Activated naive CD4-positive, alpha-beta T cell treated with anti-CD3 and anti-CD28 coated beads, Interleukin-2, amount 50 U/mL, for 72 hours (primary cell): ENCODE measurements at regions not wholly inside any gene's neighbourhood (a gene's known extent, or its start where the extent isn't known, plus 50 kb on each side); places are given as distances from the start of the nearest gene placed in this dataset.

Source experiments
- ATAC-seq, 2 donors: fragments of 150-1000 bp; cut with Tn5 transposase; 2 replicates each; pipeline ENCODE4 v1.10.0; 2021; ENCODE audit warnings: mild to moderate bottlenecking in 2 of 2, moderate library complexity in 2 of 2
- DNase-seq, 2 donors: peaks; one replicate each; pipeline ENCODE4 v3.0.0; 2021 to 2022; ENCODE audit warnings: low spot score in 2 of 2
- H3K27ac Mint-ChIP-seq, 2 donors: one replicate each; pipeline ENCODE4 v1.8.0; 2022; ENCODE audit warnings: mild to moderate bottlenecking in 2 of 2, mixed read lengths in 2 of 2
- H3K36me3 Mint-ChIP-seq, 2 donors: one replicate each; pipeline ENCODE4 v1.8.0; 2022; ENCODE audit warnings: mixed read lengths in 2 of 2
- H3K9me3 Mint-ChIP-seq, 2 donors: one replicate each; pipeline ENCODE4 v1.8.0; 2022; ENCODE audit warnings: mixed read lengths in 2 of 2

DNA sequence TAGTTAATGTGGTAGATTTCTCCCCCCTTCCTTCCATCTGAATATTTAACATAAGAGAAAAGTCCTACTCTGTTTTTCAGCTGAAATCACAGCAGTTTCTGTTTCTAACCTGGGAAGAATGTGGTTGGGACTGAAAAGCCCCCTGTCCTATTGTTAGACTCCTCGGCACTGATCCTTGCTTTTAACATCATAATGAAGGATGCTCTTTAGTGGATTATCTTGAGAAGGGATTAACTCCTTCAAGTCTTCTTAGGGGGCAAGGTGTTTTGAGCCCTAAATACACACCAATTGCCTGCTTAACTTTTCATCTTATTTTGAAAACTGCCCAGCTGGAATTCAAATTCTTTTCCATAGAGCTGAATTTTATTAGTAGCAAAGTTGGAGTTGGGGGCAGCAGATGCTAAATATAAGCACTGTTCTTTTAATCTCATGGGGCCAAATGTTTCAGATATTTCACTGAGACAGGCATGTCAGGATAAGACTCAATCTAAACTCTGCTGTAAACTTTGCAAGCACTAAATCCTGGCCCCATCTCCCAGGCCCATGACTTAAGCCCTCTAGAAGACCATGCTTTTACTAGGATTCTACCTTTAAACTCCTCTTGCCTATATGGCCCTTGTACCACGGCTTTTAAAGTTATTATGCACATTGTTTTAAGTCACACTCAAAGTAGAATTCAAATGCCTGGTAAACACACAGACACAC, 243.2 kb upstream of the NR2F2 start:
- no peaks in the 10 kb centered on the region for H3K36me3 Mint-ChIP-seq
- no peak overlapping the region for H3K27ac Mint-ChIP-seq
- no peaks in the 10 kb centered on the region for H3K9me3 Mint-ChIP-seq
- DNase-seq (no peak), ATAC-seq (no peak)

DNA sequence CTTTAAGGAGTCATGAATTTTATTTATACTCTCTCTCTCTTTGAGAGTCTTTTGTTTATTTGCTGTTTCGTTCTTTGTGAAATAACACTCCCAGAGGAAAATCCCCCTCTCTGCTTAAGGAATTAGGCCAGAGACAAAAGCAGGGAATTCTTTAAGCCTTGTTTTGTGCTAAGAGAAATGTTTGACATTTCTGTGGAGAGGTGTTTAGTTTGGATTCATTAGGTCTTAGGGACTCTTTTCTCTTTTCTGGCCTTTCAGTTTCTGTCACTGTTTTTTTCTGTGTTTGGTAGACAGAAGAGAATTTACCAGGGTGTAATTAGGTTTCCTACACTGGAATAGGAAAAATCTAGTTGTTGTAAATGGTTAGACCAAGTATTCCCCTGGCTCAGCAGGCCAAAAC, 241.8 kb upstream of the NR2F2 start:
- no peaks in the 10 kb centered on the region for H3K36me3 Mint-ChIP-seq
- H3K9me3 Mint-ChIP-seq: no peaks in the 10 kb centered on the region
- no peak for DNase-seq
- H3K27ac Mint-ChIP-seq: no peak overlapping the region
- no peak for ATAC-seq

DNA sequence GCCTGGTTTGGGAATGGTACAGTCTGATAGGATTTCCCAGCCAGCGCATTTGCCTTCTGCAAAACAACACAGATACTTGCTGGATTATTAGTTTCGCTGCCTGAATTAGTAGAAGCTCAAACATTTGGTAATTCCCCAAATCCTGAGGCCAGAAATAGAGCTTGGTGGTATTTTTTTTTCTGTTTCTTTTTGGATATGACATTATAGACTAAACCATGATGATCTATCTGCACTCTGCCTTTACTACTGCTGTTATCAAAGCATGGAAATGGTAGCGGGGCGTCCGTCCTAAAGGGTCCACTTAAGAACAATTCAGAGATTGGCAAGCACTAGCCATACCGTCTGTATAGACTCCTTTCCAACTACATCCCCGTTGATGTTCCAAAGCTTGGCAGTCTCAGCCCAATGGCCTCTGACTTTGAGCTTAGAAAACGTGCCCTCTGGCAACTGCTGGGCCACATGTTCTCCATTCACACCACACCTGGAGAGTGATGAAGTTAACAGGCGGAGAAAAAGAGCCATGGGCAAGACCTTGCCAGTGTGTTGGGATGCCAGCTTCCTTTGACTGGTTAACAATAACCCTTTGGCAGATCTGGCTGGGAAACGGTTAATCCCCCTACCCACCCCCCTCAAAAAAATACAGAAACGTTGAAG, 241.0 kb upstream of the NR2F2 start:
- DNase-seq (no peak), ATAC-seq (no peak)
- Mint-ChIP-seq H3K36me3 (no peaks in the 10 kb centered on the region), H3K9me3 (no peaks in the 10 kb centered on the region), H3K27ac (no peak overlapping the region)

GRCh38 chr15:96092186-96092585, 238.3 kb upstream of the NR2F2 start:
- H3K27ac Mint-ChIP-seq: no peak overlapping the region
- ATAC-seq (no peak), DNase-seq (no peak)
- peaks cover 0 to 5% of the 10 kb centered on the region in 2 donors for H3K9me3 Mint-ChIP-seq
- H3K36me3 Mint-ChIP-seq: no peaks in the 10 kb centered on the region

- no peak for ATAC-seq
- H3K27ac Mint-ChIP-seq: no peak overlapping the region
- no peaks in the 10 kb centered on the region for H3K36me3 Mint-ChIP-seq
- peaks cover 0 to 5% of the 10 kb centered on the region in 2 donors for H3K9me3 Mint-ChIP-seq
- DNase-seq: no peak
Observed at GRCh38 chr15:96093063-96093462, 237.4 kb upstream of the NR2F2 start.

DNA sequence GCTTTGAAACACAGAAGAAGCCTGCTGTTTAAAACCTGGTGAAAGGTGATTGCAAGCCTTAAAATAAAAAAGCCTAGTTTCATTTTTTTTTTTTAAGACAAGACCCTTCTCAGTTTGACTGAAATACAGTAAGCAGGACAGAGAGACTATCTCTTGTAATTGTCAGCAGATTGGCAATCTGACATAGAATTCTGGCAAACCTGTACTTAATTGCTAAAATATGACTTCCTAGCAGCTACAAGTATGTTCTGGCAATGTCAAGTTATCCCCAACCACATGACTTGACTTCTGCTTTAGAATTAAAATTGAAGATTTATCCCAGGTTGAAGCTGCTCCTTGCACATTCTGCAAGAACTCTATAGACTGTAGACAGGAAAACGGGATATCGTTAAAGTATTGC, 232.8 kb upstream of the NR2F2 start:
- no peak for DNase-seq
- H3K9me3 Mint-ChIP-seq: peaks cover 0 to 5% of the 10 kb centered on the region in 2 donors
- H3K27ac Mint-ChIP-seq: no peak overlapping the region
- no peaks in the 10 kb centered on the region for H3K36me3 Mint-ChIP-seq
- no peak for ATAC-seq

DNA sequence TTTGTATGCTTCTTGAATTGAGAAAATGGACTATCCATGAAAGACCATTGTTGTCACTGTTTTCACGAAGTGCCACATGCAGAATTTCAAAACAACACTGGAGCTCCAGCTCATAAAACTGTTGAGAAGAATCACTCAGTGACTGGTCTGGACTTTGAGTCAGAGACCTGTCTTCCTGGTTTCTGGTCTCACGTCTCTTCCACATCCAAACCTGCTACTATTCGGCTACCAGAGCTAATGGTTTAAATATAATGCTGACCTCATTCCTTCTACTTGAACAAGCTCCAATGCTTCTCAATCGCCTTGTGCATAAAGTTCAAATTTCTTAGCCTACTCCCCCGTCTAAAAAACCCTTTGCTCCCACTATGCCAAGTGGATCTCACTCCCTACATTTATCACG, 227.9 kb upstream of the NR2F2 start:
- no peaks in the 10 kb centered on the region for H3K36me3 Mint-ChIP-seq

GRCh38 chr15:96106181-96106580, 224.3 kb upstream of the NR2F2 start:
- Mint-ChIP-seq H3K36me3 (no peaks in the 10 kb centered on the region), H3K27ac (no peak overlapping the region), H3K9me3 (no peaks in the 10 kb centered on the region)
- ATAC-seq (no peak), DNase-seq (no peak)

More for the DNA sequence above, 227.9 kb upstream of the NR2F2 start:
- Mint-ChIP-seq H3K27ac (no peak overlapping the region), H3K9me3 (no peaks in the 10 kb centered on the region)
- ATAC-seq (no peak), DNase-seq (no peak)

DNA sequence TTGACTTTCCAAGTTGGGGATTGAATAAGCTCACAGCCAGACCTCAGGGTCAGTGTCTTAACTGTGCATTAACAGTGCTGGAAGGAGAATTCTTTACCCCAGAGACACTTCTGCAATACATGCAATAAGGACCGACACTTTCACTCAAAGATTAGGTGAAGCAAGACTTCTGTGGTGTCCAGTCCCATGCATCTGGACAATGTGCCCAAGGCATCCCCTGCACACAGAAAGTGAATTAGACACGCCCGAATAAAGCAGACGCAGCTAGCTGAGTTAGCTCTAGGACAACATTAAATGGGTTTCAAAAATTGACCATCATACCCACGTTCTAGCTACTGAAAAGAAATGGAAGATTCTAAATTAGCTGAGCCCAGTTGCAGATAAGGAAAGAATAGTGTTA, 223.9 kb upstream of the NR2F2 start:
- ATAC-seq (no peak), DNase-seq (no peak)
- Mint-ChIP-seq H3K36me3 (no peaks in the 10 kb centered on the region), H3K27ac (no peak overlapping the region), H3K9me3 (no peaks in the 10 kb centered on the region)

GRCh38 chr15:96107916-96108315, 222.6 kb upstream of the NR2F2 start:
- Mint-ChIP-seq H3K27ac (no peak overlapping the region), H3K36me3 (no peaks in the 10 kb centered on the region), H3K9me3 (peaks cover 0 to 5% of the 10 kb centered on the region in 2 donors)
- DNase-seq (no peak), ATAC-seq (no peak)

DNA sequence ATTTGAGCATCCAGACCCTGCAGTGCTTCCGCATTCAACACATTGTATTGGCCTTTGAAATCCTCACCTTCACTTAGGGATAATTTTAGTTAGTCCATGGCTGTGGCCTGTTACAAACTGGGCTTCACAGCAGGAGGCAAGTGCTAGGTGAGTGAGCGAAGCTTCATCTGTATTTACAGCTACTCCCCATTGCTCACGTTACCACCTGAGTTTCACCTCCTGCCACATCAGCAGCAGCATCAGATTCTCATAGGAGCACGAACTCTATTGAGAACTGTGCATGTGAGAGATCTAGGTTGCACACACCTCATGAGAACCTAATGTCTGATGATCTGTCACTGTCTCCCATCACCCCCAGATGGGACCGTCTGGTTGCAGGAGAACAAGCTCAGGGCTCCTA, 222.1 kb upstream of the NR2F2 start:
- no peak for ATAC-seq

GRCh38 chr15:96109820-96110219, 220.7 kb upstream of the NR2F2 start:
- no peak for DNase-seq
- Mint-ChIP-seq H3K36me3 (no peaks in the 10 kb centered on the region), H3K9me3 (peaks cover 0 to 5% of the 10 kb centered on the region in 2 donors), H3K27ac (no peak overlapping the region)
- no peak for ATAC-seq

More for the DNA sequence above, 222.1 kb upstream of the NR2F2 start:
- Mint-ChIP-seq H3K27ac (no peak overlapping the region), H3K36me3 (no peaks in the 10 kb centered on the region), H3K9me3 (peaks cover 0 to 5% of the 10 kb centered on the region in 2 donors)
- DNase-seq: no peak

- Mint-ChIP-seq H3K36me3 (no peaks in the 10 kb centered on the region), H3K9me3 (peaks cover 0 to 8% of the 10 kb centered on the region in 2 donors), H3K27ac (no peak overlapping the region)
- ATAC-seq (no peak), DNase-seq (no peak)
Observed at GRCh38 chr15:96112018-96112417, 218.5 kb upstream of the NR2F2 start.

- ATAC-seq (no peak), DNase-seq (no peak)
- H3K9me3 Mint-ChIP-seq: peaks cover 0 to 11% of the 10 kb centered on the region in 2 donors
- no peak overlapping the region for H3K27ac Mint-ChIP-seq
- no peaks in the 10 kb centered on the region for H3K36me3 Mint-ChIP-seq
Observed at GRCh38 chr15:96115642-96116041, 214.9 kb upstream of the NR2F2 start.

DNA sequence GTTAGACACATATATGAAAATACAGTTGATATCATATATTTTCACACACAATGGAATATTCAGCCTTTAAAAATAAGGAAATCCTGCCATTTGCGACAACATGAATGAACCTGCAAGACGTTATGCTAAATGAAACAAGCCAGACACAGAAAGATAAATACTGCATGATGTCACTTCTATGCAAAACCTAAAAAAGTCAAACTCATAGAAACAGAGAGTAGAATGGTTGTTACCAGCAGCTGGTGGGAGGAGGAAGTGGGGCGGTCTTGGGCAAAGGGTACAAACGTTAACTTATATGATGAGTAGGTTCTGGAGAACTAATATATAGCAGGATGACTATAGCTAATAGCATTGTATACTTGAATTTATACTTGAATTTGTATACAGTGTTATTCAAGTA, 213.2 kb upstream of the NR2F2 start:
- Mint-ChIP-seq H3K36me3 (no peaks in the 10 kb centered on the region), H3K27ac (no peak overlapping the region), H3K9me3 (peaks cover 0 to 8% of the 10 kb centered on the region in 2 donors)
- ATAC-seq (no peak), DNase-seq (no peak)

- DNase-seq (no peak), ATAC-seq (no peak)
- H3K36me3 Mint-ChIP-seq: no peaks in the 10 kb centered on the region
- peaks cover 0 to 6% of the 10 kb centered on the region in 2 donors for H3K9me3 Mint-ChIP-seq
- no peak overlapping the region for H3K27ac Mint-ChIP-seq
Observed at GRCh38 chr15:96119734-96120133, 210.8 kb upstream of the NR2F2 start.

DNA sequence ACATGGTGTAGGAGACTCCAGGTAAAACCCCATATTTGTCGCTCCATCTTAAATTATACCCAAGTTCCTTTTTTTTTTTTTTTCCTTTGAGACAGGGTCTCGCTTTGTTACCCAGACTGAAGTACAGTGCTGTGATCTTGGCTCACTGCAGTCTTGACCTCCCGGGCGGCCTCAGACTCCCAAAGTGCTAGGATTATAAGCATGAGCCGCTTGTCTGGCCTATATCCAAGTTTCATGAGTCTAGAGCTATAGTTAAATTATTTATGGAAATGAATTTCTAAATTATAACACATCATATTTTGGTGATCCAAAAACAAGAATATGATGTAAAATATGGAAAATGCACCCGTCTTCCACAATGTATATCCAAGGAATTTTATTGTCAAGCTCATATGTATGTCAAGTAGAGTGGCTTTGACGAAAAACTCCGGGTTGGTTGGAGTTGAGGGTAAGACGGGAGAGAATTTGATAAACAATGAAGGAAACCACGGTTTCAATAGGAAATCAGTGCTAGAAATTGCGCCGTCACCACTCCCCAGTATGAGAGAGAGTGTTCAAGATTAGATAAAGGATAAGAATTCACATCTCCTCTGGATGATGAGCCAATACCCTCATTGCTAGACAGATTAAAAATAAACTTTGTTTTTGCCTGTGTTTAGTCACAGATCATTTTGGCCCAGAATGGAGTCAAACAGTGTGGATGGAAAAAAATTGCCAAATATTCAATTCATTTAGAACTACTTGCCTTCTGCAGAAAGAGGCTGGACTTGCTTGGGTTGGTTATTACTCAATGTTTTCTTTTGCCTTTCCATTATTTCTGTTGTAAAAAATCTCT, 209.2 kb upstream of the NR2F2 start:
- H3K36me3 Mint-ChIP-seq: no peaks in the 10 kb centered on the region
- no peak for DNase-seq
- H3K9me3 Mint-ChIP-seq: peaks cover 0 to 3% of the 10 kb centered on the region in 2 donors
- ATAC-seq: no peak
- H3K27ac Mint-ChIP-seq: no peak overlapping the region
